ENCODE measurements at regions not wholly inside any gene's neighbourhood (a gene's known extent, or its start where the extent isn't known, plus 50 kb on each side); places are given as distances from the start of the nearest gene placed in this dataset.
"Not testable (repeated sequence)": the region's sequence is repeated elsewhere in the genome, so short reads cannot be mapped to it uniquely, and the experiment has no call there.

- not testable (repeated sequence) for TF ChIP-seq CTCF, POLR2A, POLR2AphosphoS5 (IDR thresholded peaks at IDR 0.05)
Observed at GRCh38 chr6:111934611-111935010, 61.4 kb upstream of the FYN start.

All from transverse colon (tissue), 4 donors.